ENCODE measurements at regions not wholly inside any gene's neighbourhood (a gene's known extent, or its start where the extent isn't known, plus 50 kb on each side); places are given as distances from the start of the nearest gene placed in this dataset.
"Not testable (repeated sequence)": the region's sequence is repeated elsewhere in the genome, so short reads cannot be mapped to it uniquely, and the experiment has no call there.

- no peaks in the 10 kb centered on the region for H3K36me3 Mint-ChIP-seq (ENCODE audit: low read depth)
- no peak overlapping the region for H3K27ac ChIP-seq (ENCODE audit: low read depth, low read length)
- H3K36me3 ChIP-seq (ENCODE audit: control insufficient read depth, insufficient read depth, low read length), result no peaks in the 10 kb centered on the region
- H3K9me3 ChIP-seq (ENCODE audit: control insufficient read depth, low read length), result no peaks in the 10 kb centered on the region
- H3K4me3 Mint-ChIP-seq, result no peak overlapping the region
- TF ChIP-seq CTCF (conservative IDR thresholded peaks at IDR 0.05), result no peak
- no peaks in the 10 kb centered on the region for H3K27me3 ChIP-seq (ENCODE audit: control insufficient read depth, insufficient read depth, low read length, poor library complexity, severe bottlenecking)
- DNase-seq, result no peak
- no peak overlapping the region for H3K4me3 ChIP-seq (ENCODE audit: low read length)
- no peaks in the 10 kb centered on the region for H3K4me1 Mint-ChIP-seq
- H3K9ac ChIP-seq (ENCODE audit: extremely low read depth, low read length, poor library complexity, severe bottlenecking), result no peak overlapping the region
- no peaks in the 10 kb centered on the region for H3K4me1 ChIP-seq (ENCODE audit: control insufficient read depth, insufficient read depth, low read length)
- WGBS, 2 experiments (ENCODE audit: insufficient coverage in 1 of 2, insufficient read length in 1 of 2), result 85% methylated on average over 1 of the region's 1 CpG; no CpG with 5 or more reads in 1 of the 2 experiments
- H3K27ac Mint-ChIP-seq, result no peak overlapping the region
- no peaks in the 10 kb centered on the region for H3K27me3 Mint-ChIP-seq (ENCODE audit: insufficient read depth)
- no peaks in the 10 kb centered on the region for H3K9me3 Mint-ChIP-seq
Observed at GRCh38 chr6:18640754-18641153, 253.6 kb downstream of the RNF144B start.

GRCh38 chr6:18654821-18655220 lies 267.7 kb downstream of the RNF144B start:
- no peaks in the 10 kb centered on the region for H3K9me3 Mint-ChIP-seq

GRCh38 chr6:18656506-18656905 lies 269.4 kb downstream of the RNF144B start:
- no peak overlapping the region for H3K4me3 Mint-ChIP-seq
- H3K27ac Mint-ChIP-seq, result no peak overlapping the region
- H3K36me3 Mint-ChIP-seq (ENCODE audit: low read depth), result no peaks in the 10 kb centered on the region
- H3K27me3 Mint-ChIP-seq (ENCODE audit: insufficient read depth), result no peaks in the 10 kb centered on the region
- no peak overlapping the region for H3K27ac ChIP-seq (ENCODE audit: low read depth, low read length)
- no peak overlapping the region for H3K9ac ChIP-seq (ENCODE audit: extremely low read depth, low read length, poor library complexity, severe bottlenecking)
- H3K4me3 ChIP-seq (ENCODE audit: low read length), result no peak overlapping the region
- no peaks in the 10 kb centered on the region for H3K4me1 ChIP-seq (ENCODE audit: control insufficient read depth, insufficient read depth, low read length)
- H3K36me3 ChIP-seq (ENCODE audit: control insufficient read depth, insufficient read depth, low read length), result no peaks in the 10 kb centered on the region
- no peaks in the 10 kb centered on the region for H3K9me3 Mint-ChIP-seq
- no peak for TF ChIP-seq CTCF (conservative IDR thresholded peaks at IDR 0.05)
- H3K4me1 Mint-ChIP-seq, result no peaks in the 10 kb centered on the region
- 88 to 100% methylated on average over 1 to 5 of the region's 5 CpGs for WGBS, 2 experiments (ENCODE audit: insufficient coverage in 1 of 2, insufficient read length in 1 of 2)
- H3K27me3 ChIP-seq (ENCODE audit: control insufficient read depth, insufficient read depth, low read length, poor library complexity, severe bottlenecking), result no peaks in the 10 kb centered on the region
- no peaks in the 10 kb centered on the region for H3K9me3 ChIP-seq (ENCODE audit: control insufficient read depth, low read length)
- peak; percentile 56 for DNase-seq

More at GRCh38 chr6:18654821-18655220, 267.7 kb downstream of the RNF144B start:
- no peaks in the 10 kb centered on the region for H3K36me3 ChIP-seq (ENCODE audit: control insufficient read depth, insufficient read depth, low read length)
- no peak for TF ChIP-seq CTCF (conservative IDR thresholded peaks at IDR 0.05)
- Mint-ChIP-seq H3K4me3 (no peak overlapping the region), H3K36me3 (ENCODE audit: low read depth) (no peaks in the 10 kb centered on the region), H3K27me3 (ENCODE audit: insufficient read depth) (no peaks in the 10 kb centered on the region), H3K27ac (no peak overlapping the region), H3K4me1 (no peaks in the 10 kb centered on the region)
- H3K4me3 ChIP-seq (ENCODE audit: low read length), result no peak overlapping the region
- H3K9ac ChIP-seq (ENCODE audit: extremely low read depth, low read length, poor library complexity, severe bottlenecking), result no peak overlapping the region
- H3K27me3 ChIP-seq (ENCODE audit: control insufficient read depth, insufficient read depth, low read length, poor library complexity, severe bottlenecking), result no peaks in the 10 kb centered on the region
- no peak overlapping the region for H3K27ac ChIP-seq (ENCODE audit: low read depth, low read length)
- H3K9me3 ChIP-seq (ENCODE audit: control insufficient read depth, low read length), result no peaks in the 10 kb centered on the region
- no peak for DNase-seq
- H3K4me1 ChIP-seq (ENCODE audit: control insufficient read depth, insufficient read depth, low read length), result no peaks in the 10 kb centered on the region

GRCh38 chr6:18659994-18660393 lies 272.8 kb downstream of the RNF144B start:
- 88 to 90% methylated on average over 2 to 5 of the region's 5 CpGs for WGBS, 2 experiments (ENCODE audit: insufficient coverage in 1 of 2, insufficient read length in 1 of 2)
- H3K27ac ChIP-seq (ENCODE audit: low read depth, low read length); H3K36me3 ChIP-seq (ENCODE audit: control insufficient read depth, insufficient read depth, low read length); DNase-seq; H3K27me3 ChIP-seq (ENCODE audit: control insufficient read depth, insufficient read depth, low read length, poor library complexity, severe bottlenecking); H3K27me3 Mint-ChIP-seq (ENCODE audit: insufficient read depth); H3K4me3 ChIP-seq (ENCODE audit: low read length); H3K9ac ChIP-seq (ENCODE audit: extremely low read depth, low read length, poor library complexity, severe bottlenecking); H3K4me1 ChIP-seq (ENCODE audit: control insufficient read depth, insufficient read depth, low read length); H3K4me3 Mint-ChIP-seq; H3K9me3 Mint-ChIP-seq; H3K27ac Mint-ChIP-seq; H3K4me1 Mint-ChIP-seq; H3K36me3 Mint-ChIP-seq (ENCODE audit: low read depth); H3K9me3 ChIP-seq (ENCODE audit: control insufficient read depth, low read length): not testable (repeated sequence)

All from endodermal cell (in vitro differentiated cells).